ENCODE measurements at regions not wholly inside any gene's neighbourhood (a gene's known extent, or its start where the extent isn't known, plus 50 kb on each side); places are given as distances from the start of the nearest gene placed in this dataset.

- POLR2A ChIA-PET = interaction anchor here (1.1 kb wide), 1 partner anchor 13 kb away, joined by 3 read pairs; no protein-coding TSS in a partner anchor
- peak overlapping the region; percentile 24 for H3K27ac ChIP-seq (ENCODE audit: insufficient read depth, low read depth, low read length)
- H3K4me1 ChIP-seq (ENCODE audit: control insufficient read depth, extremely low read depth, insufficient read depth, low read length) = peaks cover 19% of the 10 kb centered on the region
- no peak overlapping the region for H3K9ac ChIP-seq (replicated peaks; ENCODE audit: extremely low read depth, insufficient read depth, low read length)
- FAIRE-seq = peak; percentile 72
- CTCF ChIA-PET = interaction anchor here (1.0 to 3.1 kb wide), 10 partner anchors 8 to 838 kb away, joined by 3 to 17 read pairs (median 4); partner anchors contain the start of gene TRIB2
- dilution Hi-C loops (cut with MboI; ENCODE audit: extremely low pct_ligation_motif_present, low sequenced_read_pairs) (no loop called here), intact Hi-C loops (cut with micrococcal nuclease) (loop anchor here (1.0 to 5.0 kb wide), 3 partner anchors 14 to 388 kb away; no protein-coding TSS in a partner anchor)
- no TSS peak for BruUV-seq (replicated peaks)
- no peaks in the 10 kb centered on the region for H3K79me2 ChIP-seq (ENCODE audit: control insufficient read depth, insufficient read depth, low read length)
- DNase-seq (ENCODE audit: low read depth, low spot score) = peak; percentile 87
- TF ChIP-seq MAX (IDR thresholded peaks at IDR 0.05; ENCODE audit: insufficient read depth, insufficient read length) = no peak
- peak; percentile 58 for TF ChIP-seq FOS (IDR thresholded peaks at IDR 0.05; ENCODE audit: borderline replicate concordance, insufficient read depth, low read length)
- peak; percentile 44 for TF ChIP-seq GATA2 (IDR thresholded peaks at IDR 0.05; ENCODE audit: insufficient read depth, insufficient read length, low read depth, low read length)
- H3K4me3 ChIP-seq (replicated peaks in 1 of 3; ENCODE audit: insufficient read depth in 1 of 3, low read depth in 1 of 3, low read length in 3 of 3) = no peak overlapping the region
- H3K4me2 ChIP-seq (ENCODE audit: insufficient read depth, low read length) = peak overlapping the region; percentile 2
- no peaks in the 10 kb centered on the region for H4K20me1 ChIP-seq (replicated peaks; ENCODE audit: control insufficient read depth, extremely low read depth, insufficient read depth, low read length)
- no peaks in the 10 kb centered on the region for H3K9me3 ChIP-seq (replicated peaks; ENCODE audit: control insufficient read depth, insufficient read depth, low read length)
- H2AFZ ChIP-seq (ENCODE audit: low read depth, low read length) = peak overlapping the region; percentile 6
- H3K27me3 ChIP-seq (ENCODE audit: control insufficient read depth in 2 of 2, insufficient read depth in 2 of 2, low read length in 2 of 2) = no peaks in the 10 kb centered on the region
- no peaks in the 10 kb centered on the region for H3K36me3 ChIP-seq (ENCODE audit: control insufficient read depth in 2 of 2, extremely low read depth in 1 of 2, insufficient read depth in 2 of 2, low read length in 2 of 2)
- no peaks in the 10 kb centered on the region for H3K9me1 ChIP-seq (replicated peaks; ENCODE audit: control insufficient read depth, extremely low read depth, insufficient read depth, low read length)
Measured at GRCh38 chr2:12168791-12169388, 422.5 kb downstream of the LPIN1 start.

GRCh38 chr2:12169721-12170120 is 423.3 kb downstream of the LPIN1 start:
- peak; percentile 76 for FAIRE-seq
- Histone ChIP-seq H3K27me3 (ENCODE audit: control insufficient read depth in 2 of 2, insufficient read depth in 2 of 2, low read length in 2 of 2) (no peaks in the 10 kb centered on the region), H3K4me2 (ENCODE audit: insufficient read depth, low read length) (peak overlapping the region; percentile 27), H4K20me1 (replicated peaks; ENCODE audit: control insufficient read depth, extremely low read depth, insufficient read depth, low read length) (no peaks in the 10 kb centered on the region), H3K36me3 (ENCODE audit: control insufficient read depth in 2 of 2, extremely low read depth in 1 of 2, insufficient read depth in 2 of 2, low read length in 2 of 2) (no peaks in the 10 kb centered on the region), H3K9me1 (replicated peaks; ENCODE audit: control insufficient read depth, extremely low read depth, insufficient read depth, low read length) (no peaks in the 10 kb centered on the region), H3K4me1 (ENCODE audit: control insufficient read depth, extremely low read depth, insufficient read depth, low read length) (peaks cover 19% of the 10 kb centered on the region), H3K9me3 (replicated peaks; ENCODE audit: control insufficient read depth, insufficient read depth, low read length) (no peaks in the 10 kb centered on the region), H3K4me3 (replicated peaks in 1 of 3; ENCODE audit: insufficient read depth in 1 of 3, low read depth in 1 of 3, low read length in 3 of 3) (no peak overlapping the region), H3K27ac (ENCODE audit: insufficient read depth, low read depth, low read length) (peak overlapping the region; percentile 24), H3K9ac (replicated peaks; ENCODE audit: extremely low read depth, insufficient read depth, low read length) (peak overlapping the region; percentile 30), H3K79me2 (ENCODE audit: control insufficient read depth, insufficient read depth, low read length) (no peaks in the 10 kb centered on the region), H2AFZ (ENCODE audit: low read depth, low read length) (peak overlapping the region; percentile 26)
- ChIA-PET POLR2A (no interaction called here), CTCF (interaction anchor here (1.0 to 3.1 kb wide), 9 partner anchors 9 to 837 kb away, joined by 3 to 17 read pairs (median 5); partner anchors contain the start of gene TRIB2)
- DNase-seq (ENCODE audit: low read depth, low spot score) = peak; percentile 76
- TF ChIP-seq JUN (IDR thresholded peaks at IDR 0.05; ENCODE audit: borderline replicate concordance, insufficient read depth, insufficient read length, low read depth) (peak; percentile 6), FOS (IDR thresholded peaks at IDR 0.05; ENCODE audit: borderline replicate concordance, insufficient read depth, low read length) (peak; percentile 12), GATA2 (IDR thresholded peaks at IDR 0.05; ENCODE audit: insufficient read depth, insufficient read length, low read depth, low read length) (no peak), CTCF (IDR thresholded peaks at IDR 0.05; ENCODE audit: extremely low read depth in 1 of 2, insufficient read depth in 1 of 2, low read depth in 1 of 2, low read length in 2 of 2) (no peak), EZH2 (IDR thresholded peaks at IDR 0.05; ENCODE audit: borderline replicate concordance, low read depth, low read length, severe bottlenecking) (no peak), POLR2AphosphoS5 (IDR thresholded peaks at IDR 0.05; ENCODE audit: insufficient read depth, low read depth, low read length) (no peak), MYC (IDR thresholded peaks at IDR 0.05; ENCODE audit: low read depth, low read length) (no peak)
- dilution Hi-C loops (cut with MboI; ENCODE audit: extremely low pct_ligation_motif_present, low sequenced_read_pairs) (no loop called here), intact Hi-C loops (cut with micrococcal nuclease) (loop anchor here (1.0 to 10.0 kb wide), 5 partner anchors 14 to 785 kb away; no protein-coding TSS in a partner anchor)
- no TSS peak for BruUV-seq (replicated peaks)

Data from endothelial cell of umbilical vein (primary cell).